RWPE1 (cell line): ENCODE measurements at regions not wholly inside any gene's neighbourhood (a gene's known extent, or its start where the extent isn't known, plus 50 kb on each side); places are given as distances from the start of the nearest gene placed in this dataset.
"Not testable (repeated sequence)": the region's sequence is repeated elsewhere in the genome, so short reads cannot be mapped to it uniquely, and the experiment has no call there.

ENCODE experiments used
- CTCF ChIA-PET: fragments of 350-600 bp; sonication (Branson Sonifier 250); formaldehyde crosslinking; extraction: SDS; loops from one replicate; lab custom pipeline; 2021; lab: Yijun Ruan, JAX
- POLR2A ChIA-PET: fragments of 400-600 bp; formaldehyde crosslinking; extraction: SDS; loops from one replicate; lab custom pipeline; 2020; ENCODE audit warnings: antibody characterized with exemption; ENCODE audit not compliant: low non-redundant PET; lab: Yijun Ruan, JAX
- DNase-seq: peaks from one replicate; pipeline ENCODE4 v3.0.0; 2012; ENCODE audit warnings: low spot score
- H3K27ac ChIP-seq: fragments of 450-650 bp; 2 replicates; pipeline ENCODE4 v1.5.1; 2017
- CTCF ChIP-seq: fragments of 450-650 bp; conservative IDR thresholded peaks from 2 replicates; pipeline ENCODE4 v1.5.1; 2017; ENCODE audit warnings: low read depth, mild to moderate bottlenecking

GRCh38 chr2:228372212-228372611 is 190.7 kb upstream of the SPHKAP start:
- DNase-seq = no peak
- ChIA-PET CTCF (interaction anchor here (0.6 kb wide), 1 partner anchor 11 kb away, joined by 4 read pairs; no protein-coding TSS in a partner anchor), POLR2A (no interaction called here)
- H3K27ac ChIP-seq = no peak overlapping the region
- no peak for TF ChIP-seq CTCF

GRCh38 chr2:228369400-228370031 is 188.0 kb upstream of the SPHKAP start:
- TF ChIP-seq CTCF = no peak
- no peak overlapping the region for H3K27ac ChIP-seq
- DNase-seq = no peak
- CTCF ChIA-PET = interaction anchor here (0.7 kb wide), 1 partner anchor 875 kb away, joined by 4 read pairs; no protein-coding TSS in a partner anchor
- POLR2A ChIA-PET = no interaction called here

GRCh38 chr2:228367356-228367755 is 185.9 kb upstream of the SPHKAP start:
- no peak for TF ChIP-seq CTCF
- POLR2A ChIA-PET = no interaction called here

GRCh38 chr2:228359473-228359872 is 178.0 kb upstream of the SPHKAP start:
- TF ChIP-seq CTCF = no peak
- no peak for DNase-seq
- no peak overlapping the region for H3K27ac ChIP-seq
- ChIA-PET CTCF (no interaction called here), POLR2A (no interaction called here)

More at GRCh38 chr2:228367356-228367755, 185.9 kb upstream of the SPHKAP start:
- no peak for DNase-seq
- CTCF ChIA-PET = no interaction called here
- no peak overlapping the region for H3K27ac ChIP-seq

GRCh38 chr2:228355897-228356296 is 174.4 kb upstream of the SPHKAP start:
- no peak for TF ChIP-seq CTCF
- CTCF ChIA-PET = no interaction called here

GRCh38 chr2:228352980-228353379 is 171.5 kb upstream of the SPHKAP start:
- H3K27ac ChIP-seq, POLR2A ChIA-PET, DNase-seq: not testable (repeated sequence)
- CTCF ChIA-PET = interaction anchor here (0.6 kb wide), 1 partner anchor 120 kb away, joined by 8 read pairs; no protein-coding TSS in a partner anchor

More at GRCh38 chr2:228355897-228356296, 174.4 kb upstream of the SPHKAP start:
- no peak overlapping the region for H3K27ac ChIP-seq
- no peak for DNase-seq
- POLR2A ChIA-PET = no interaction called here

GRCh38 chr2:228352048-228352447 is 170.6 kb upstream of the SPHKAP start:
- no peak overlapping the region for H3K27ac ChIP-seq
- CTCF ChIA-PET = no interaction called here
- DNase-seq = no peak
- POLR2A ChIA-PET = no interaction called here
- TF ChIP-seq CTCF = no peak
